ENCODE measurements at regions not wholly inside any gene's neighbourhood (a gene's known extent, or its start where the extent isn't known, plus 50 kb on each side); places are given as distances from the start of the nearest gene placed in this dataset.

DNA sequence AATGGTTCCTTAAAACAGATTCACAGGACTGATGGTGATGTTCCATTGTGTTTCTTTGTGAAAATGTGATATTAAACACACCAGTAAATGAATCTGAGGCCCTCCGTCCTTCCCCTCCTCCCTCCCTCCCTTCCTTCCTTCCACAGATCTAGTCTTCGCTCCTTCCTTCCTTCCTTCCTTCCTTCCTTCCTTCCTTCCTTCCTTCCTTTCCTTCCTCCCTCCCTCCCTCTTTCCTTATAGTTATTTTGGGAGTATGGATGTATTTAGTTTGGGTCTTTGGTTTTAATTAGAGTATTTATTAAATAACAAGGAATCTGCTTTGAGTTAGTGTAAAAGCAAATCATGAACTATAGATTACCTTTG, 410.8 kb downstream of the PCNX1 start:
- BruUV-seq (replicated peaks) = no TSS peak
- H3K9me1 ChIP-seq (replicated peaks; ENCODE audit: control insufficient read depth, extremely low read depth, insufficient read depth, low read length) = no peaks in the 10 kb centered on the region
- no peak overlapping the region for H3K9ac ChIP-seq (replicated peaks; ENCODE audit: extremely low read depth, insufficient read depth, low read length)
- intact Hi-C loops (cut with micrococcal nuclease) (no loop called here), dilution Hi-C loops (cut with MboI; ENCODE audit: extremely low pct_ligation_motif_present, low sequenced_read_pairs) (no loop called here)
- no peaks in the 10 kb centered on the region for H3K9me3 ChIP-seq (replicated peaks; ENCODE audit: control insufficient read depth, insufficient read depth, low read length)
- no peak for FAIRE-seq
- no peak overlapping the region for H3K4me3 ChIP-seq (replicated peaks in 1 of 3; ENCODE audit: insufficient read depth in 1 of 3, low read depth in 1 of 3, low read length in 3 of 3)
- no peak for DNase-seq (ENCODE audit: low read depth, low spot score)
- H3K27ac ChIP-seq (ENCODE audit: insufficient read depth, low read depth, low read length) = no peak overlapping the region
- no peaks in the 10 kb centered on the region for H3K27me3 ChIP-seq (ENCODE audit: control insufficient read depth in 2 of 2, insufficient read depth in 2 of 2, low read length in 2 of 2)
- H3K4me2 ChIP-seq (ENCODE audit: insufficient read depth, low read length) = no peak overlapping the region
- ChIA-PET POLR2A (no interaction called here), CTCF (no interaction called here)
- TF ChIP-seq EZH2 (IDR thresholded peaks at IDR 0.05; ENCODE audit: borderline replicate concordance, low read depth, low read length, severe bottlenecking) (no peak), POLR2AphosphoS5 (IDR thresholded peaks at IDR 0.05; ENCODE audit: insufficient read depth, low read depth, low read length) (no peak), POLR2A (IDR thresholded peaks at IDR 0.05; ENCODE audit: low read depth, low read length) (no peak), FOS (IDR thresholded peaks at IDR 0.05; ENCODE audit: borderline replicate concordance, insufficient read depth, low read length) (no peak), MYC (IDR thresholded peaks at IDR 0.05; ENCODE audit: low read depth, low read length) (no peak), GATA2 (IDR thresholded peaks at IDR 0.05; ENCODE audit: insufficient read depth, insufficient read length, low read depth, low read length) (no peak), JUN (IDR thresholded peaks at IDR 0.05; ENCODE audit: borderline replicate concordance, insufficient read depth, insufficient read length, low read depth) (no peak)
- TF ChIP-seq, protein P1, sequence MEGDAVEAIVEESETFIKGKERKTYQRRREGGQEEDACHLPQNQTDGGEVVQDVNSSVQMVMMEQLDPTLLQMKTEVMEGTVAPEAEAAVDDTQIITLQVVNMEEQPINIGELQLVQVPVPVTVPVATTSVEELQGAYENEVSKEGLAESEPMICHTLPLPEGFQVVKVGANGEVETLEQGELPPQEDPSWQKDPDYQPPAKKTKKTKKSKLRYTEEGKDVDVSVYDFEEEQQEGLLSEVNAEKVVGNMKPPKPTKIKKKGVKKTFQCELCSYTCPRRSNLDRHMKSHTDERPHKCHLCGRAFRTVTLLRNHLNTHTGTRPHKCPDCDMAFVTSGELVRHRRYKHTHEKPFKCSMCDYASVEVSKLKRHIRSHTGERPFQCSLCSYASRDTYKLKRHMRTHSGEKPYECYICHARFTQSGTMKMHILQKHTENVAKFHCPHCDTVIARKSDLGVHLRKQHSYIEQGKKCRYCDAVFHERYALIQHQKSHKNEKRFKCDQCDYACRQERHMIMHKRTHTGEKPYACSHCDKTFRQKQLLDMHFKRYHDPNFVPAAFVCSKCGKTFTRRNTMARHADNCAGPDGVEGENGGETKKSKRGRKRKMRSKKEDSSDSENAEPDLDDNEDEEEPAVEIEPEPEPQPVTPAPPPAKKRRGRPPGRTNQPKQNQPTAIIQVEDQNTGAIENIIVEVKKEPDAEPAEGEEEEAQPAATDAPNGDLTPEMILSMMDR (IDR thresholded peaks at IDR 0.05; ENCODE audit: extremely low read depth in 1 of 2, insufficient read depth in 1 of 2, low read depth in 1 of 2, low read length in 2 of 2) = no peak
- TF ChIP-seq, protein P2, sequence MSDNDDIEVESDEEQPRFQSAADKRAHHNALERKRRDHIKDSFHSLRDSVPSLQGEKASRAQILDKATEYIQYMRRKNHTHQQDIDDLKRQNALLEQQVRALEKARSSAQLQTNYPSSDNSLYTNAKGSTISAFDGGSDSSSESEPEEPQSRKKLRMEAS (IDR thresholded peaks at IDR 0.05; ENCODE audit: insufficient read depth, insufficient read length) = no peak
- no peaks in the 10 kb centered on the region for H3K79me2 ChIP-seq (ENCODE audit: control insufficient read depth, insufficient read depth, low read length)
- no peak overlapping the region for H2AFZ ChIP-seq (ENCODE audit: low read depth, low read length)
- H4K20me1 ChIP-seq (replicated peaks; ENCODE audit: control insufficient read depth, extremely low read depth, insufficient read depth, low read length) = peaks cover 2% of the 10 kb centered on the region
- peaks cover 11% of the 10 kb centered on the region for H3K4me1 ChIP-seq (ENCODE audit: control insufficient read depth, extremely low read depth, insufficient read depth, low read length)
- H3K36me3 ChIP-seq (ENCODE audit: control insufficient read depth in 2 of 2, extremely low read depth in 1 of 2, insufficient read depth in 2 of 2, low read length in 2 of 2) = no peaks in the 10 kb centered on the region
